ENCODE measurements at regions not wholly inside any gene's neighbourhood (a gene's known extent, or its start where the extent isn't known, plus 50 kb on each side); places are given as distances from the start of the nearest gene placed in this dataset.

DNA sequence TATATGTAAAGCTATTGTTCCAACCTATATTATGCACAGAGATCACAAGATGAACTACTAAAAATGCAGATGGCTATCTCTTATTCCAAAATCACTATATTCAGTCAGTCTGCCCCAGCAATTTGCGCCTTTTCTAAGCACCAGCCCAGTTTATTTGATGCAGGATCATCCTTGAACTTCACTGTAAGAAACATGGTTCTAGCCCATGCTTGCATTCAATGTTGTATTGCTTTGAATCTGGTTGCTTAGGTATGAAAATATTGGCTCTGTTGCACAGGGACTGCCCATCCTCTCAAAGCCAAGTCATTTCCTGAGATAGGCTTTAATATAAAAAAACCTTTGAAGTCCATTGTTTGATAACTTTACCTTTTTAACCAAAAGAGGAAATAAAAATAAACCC is 170.5 kb upstream of the LRIG1 start:
- TF ChIP-seq EZH2phosphoT487 (IDR thresholded peaks at IDR 0.05; ENCODE audit: borderline replicate concordance, low read length) (no peak), EZH2 (IDR thresholded peaks at IDR 0.05; ENCODE audit: low read length, unreplicated experiment) (no peak)
- TF ChIP-seq, protein P1, sequence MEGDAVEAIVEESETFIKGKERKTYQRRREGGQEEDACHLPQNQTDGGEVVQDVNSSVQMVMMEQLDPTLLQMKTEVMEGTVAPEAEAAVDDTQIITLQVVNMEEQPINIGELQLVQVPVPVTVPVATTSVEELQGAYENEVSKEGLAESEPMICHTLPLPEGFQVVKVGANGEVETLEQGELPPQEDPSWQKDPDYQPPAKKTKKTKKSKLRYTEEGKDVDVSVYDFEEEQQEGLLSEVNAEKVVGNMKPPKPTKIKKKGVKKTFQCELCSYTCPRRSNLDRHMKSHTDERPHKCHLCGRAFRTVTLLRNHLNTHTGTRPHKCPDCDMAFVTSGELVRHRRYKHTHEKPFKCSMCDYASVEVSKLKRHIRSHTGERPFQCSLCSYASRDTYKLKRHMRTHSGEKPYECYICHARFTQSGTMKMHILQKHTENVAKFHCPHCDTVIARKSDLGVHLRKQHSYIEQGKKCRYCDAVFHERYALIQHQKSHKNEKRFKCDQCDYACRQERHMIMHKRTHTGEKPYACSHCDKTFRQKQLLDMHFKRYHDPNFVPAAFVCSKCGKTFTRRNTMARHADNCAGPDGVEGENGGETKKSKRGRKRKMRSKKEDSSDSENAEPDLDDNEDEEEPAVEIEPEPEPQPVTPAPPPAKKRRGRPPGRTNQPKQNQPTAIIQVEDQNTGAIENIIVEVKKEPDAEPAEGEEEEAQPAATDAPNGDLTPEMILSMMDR (conservative IDR thresholded peaks at IDR 0.05; ENCODE audit: low read depth, low read length), result no peak
- no peak overlapping the region for H3K9ac ChIP-seq (ENCODE audit: low read length)
- POLR2A ChIA-PET (ENCODE audit: unreplicated experiment), result no interaction called here
- no TSS peak for BruUV-seq (replicated peaks)
- no peaks in the 10 kb centered on the region for H3K27me3 ChIP-seq (ENCODE audit: low read length)
- CTCF ChIA-PET, result no interaction called here
- H2AFZ ChIP-seq (ENCODE audit: low read length), result no peak overlapping the region
- H3K79me2 ChIP-seq (ENCODE audit: low read length), result no peaks in the 10 kb centered on the region
- H3F3A ChIP-seq (ENCODE audit: low read length, unreplicated experiment), result no peaks in the 10 kb centered on the region
- DNase-seq (no peak), ATAC-seq (no peak)
- no peak overlapping the region for H3K4me3 ChIP-seq (ENCODE audit: low read length)
- no peaks in the 10 kb centered on the region for H3K9me3 ChIP-seq (ENCODE audit: low read length)
- H3K4me2 ChIP-seq (ENCODE audit: low read length), result no peak overlapping the region
- no peaks in the 10 kb centered on the region for H3K36me3 ChIP-seq (ENCODE audit: low read depth, low read length)
- H3K4me1 ChIP-seq (ENCODE audit: insufficient read depth, low read length), result peaks cover 5% of the 10 kb centered on the region; the same call in 1 of the 2 replicates
- no peak overlapping the region for H3K27ac ChIP-seq (ENCODE audit: low read length)
- intact Hi-C loops (cut with micrococcal nuclease), result no loop called here
- H3K9me2 ChIP-seq (replicated peaks; ENCODE audit: low read length), result no peaks in the 10 kb centered on the region
- no peaks in the 10 kb centered on the region for H4K20me1 ChIP-seq (ENCODE audit: low read length)

DNA sequence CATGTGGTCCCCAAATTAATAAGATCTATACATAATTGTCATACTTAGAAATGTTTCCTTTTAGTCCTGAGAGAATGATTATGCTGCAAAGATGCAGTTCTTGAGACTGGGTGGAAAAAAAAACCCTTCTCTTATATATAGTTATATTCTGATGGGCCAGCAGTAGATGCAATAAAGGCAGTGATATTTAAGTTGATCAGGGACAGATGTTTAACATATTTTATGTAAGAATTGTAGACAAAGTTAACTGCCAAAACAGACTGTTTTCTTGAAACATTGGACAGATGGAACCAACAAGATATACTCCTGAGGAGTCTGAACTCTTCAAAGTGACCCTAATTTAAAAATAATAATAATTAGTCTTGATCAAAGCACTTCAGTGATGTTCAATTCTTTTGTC is 172.0 kb upstream of the LRIG1 start:
- intact Hi-C loops (cut with micrococcal nuclease), result no loop called here
- no peaks in the 10 kb centered on the region for H4K20me1 ChIP-seq (ENCODE audit: low read length)
- H3F3A ChIP-seq (ENCODE audit: low read length, unreplicated experiment), result no peaks in the 10 kb centered on the region
- H3K27ac ChIP-seq (ENCODE audit: low read length), result no peak overlapping the region
- POLR2A ChIA-PET (ENCODE audit: unreplicated experiment), result no interaction called here
- H3K9ac ChIP-seq (ENCODE audit: low read length), result no peak overlapping the region
- CTCF ChIA-PET, result no interaction called here
- no peak overlapping the region for H2AFZ ChIP-seq (ENCODE audit: low read length)
- no peaks in the 10 kb centered on the region for H3K79me2 ChIP-seq (ENCODE audit: low read length)
- no TSS peak for BruUV-seq (replicated peaks)
- H3K9me2 ChIP-seq (replicated peaks; ENCODE audit: low read length), result no peaks in the 10 kb centered on the region
- H3K4me3 ChIP-seq (ENCODE audit: low read length), result no peak overlapping the region
- peaks cover 5% of the 10 kb centered on the region; the same call in 1 of the 2 replicates for H3K4me1 ChIP-seq (ENCODE audit: insufficient read depth, low read length)
- H3K9me3 ChIP-seq (ENCODE audit: low read length), result no peaks in the 10 kb centered on the region
- TF ChIP-seq, protein P1 (conservative IDR thresholded peaks at IDR 0.05; ENCODE audit: low read depth, low read length), result no peak
- no peak for TF ChIP-seq EZH2phosphoT487 (IDR thresholded peaks at IDR 0.05; ENCODE audit: borderline replicate concordance, low read length)
- no peak for TF ChIP-seq EZH2 (IDR thresholded peaks at IDR 0.05; ENCODE audit: low read length, unreplicated experiment)
- ATAC-seq, result no peak
- no peaks in the 10 kb centered on the region for H3K27me3 ChIP-seq (ENCODE audit: low read length)
- no peak for DNase-seq
- no peaks in the 10 kb centered on the region for H3K36me3 ChIP-seq (ENCODE audit: low read depth, low read length)
- no peak overlapping the region for H3K4me2 ChIP-seq (ENCODE audit: low read length)

DNA sequence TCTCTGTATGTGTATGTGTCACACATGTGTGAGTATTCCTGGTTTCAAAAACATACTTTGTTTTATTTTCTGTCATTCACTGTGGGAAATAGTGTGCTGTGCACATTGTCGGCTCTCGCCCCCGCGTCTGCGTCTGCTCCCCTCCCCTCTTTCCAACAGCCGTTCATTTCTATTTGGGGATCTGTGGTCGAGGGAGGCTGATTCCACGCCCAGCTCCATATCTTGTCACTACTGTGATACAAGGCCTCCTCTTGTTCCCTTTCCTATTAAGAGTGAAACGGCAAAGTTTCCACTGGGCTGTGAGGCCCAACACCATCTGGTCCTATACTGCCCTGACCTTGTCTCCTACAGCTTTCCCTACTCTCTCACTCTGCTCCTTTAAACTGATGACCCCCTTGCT is 172.5 kb upstream of the LRIG1 start:
- no peaks in the 10 kb centered on the region for H3K79me2 ChIP-seq (ENCODE audit: low read length)
- H3K27ac ChIP-seq (ENCODE audit: low read length), result no peak overlapping the region
- no TSS peak for BruUV-seq (replicated peaks)
- no peak for ATAC-seq
- no peak overlapping the region for H3K9ac ChIP-seq (ENCODE audit: low read length)
- H3K4me3 ChIP-seq (ENCODE audit: low read length), result no peak overlapping the region
- no peaks in the 10 kb centered on the region for H4K20me1 ChIP-seq (ENCODE audit: low read length)
- no peaks in the 10 kb centered on the region for H3F3A ChIP-seq (ENCODE audit: low read length, unreplicated experiment)
- peaks cover 5% of the 10 kb centered on the region; the same call in 1 of the 2 replicates for H3K4me1 ChIP-seq (ENCODE audit: insufficient read depth, low read length)
- no peak overlapping the region for H2AFZ ChIP-seq (ENCODE audit: low read length)
- DNase-seq, result no peak
- no peaks in the 10 kb centered on the region for H3K9me2 ChIP-seq (replicated peaks; ENCODE audit: low read length)
- intact Hi-C loops (cut with micrococcal nuclease), result no loop called here
- ChIA-PET CTCF (no interaction called here), POLR2A (ENCODE audit: unreplicated experiment) (no interaction called here)
- no peaks in the 10 kb centered on the region for H3K36me3 ChIP-seq (ENCODE audit: low read depth, low read length)
- H3K27me3 ChIP-seq (ENCODE audit: low read length), result no peaks in the 10 kb centered on the region
- no peaks in the 10 kb centered on the region for H3K9me3 ChIP-seq (ENCODE audit: low read length)
- no peak overlapping the region for H3K4me2 ChIP-seq (ENCODE audit: low read length)
- TF ChIP-seq, protein P1 (conservative IDR thresholded peaks at IDR 0.05; ENCODE audit: low read depth, low read length), result no peak
- TF ChIP-seq EZH2 (IDR thresholded peaks at IDR 0.05; ENCODE audit: low read length, unreplicated experiment) (no peak), EZH2phosphoT487 (IDR thresholded peaks at IDR 0.05; ENCODE audit: borderline replicate concordance, low read length) (no peak)
